DND-41 (cell line): ENCODE measurements at regions not wholly inside any gene's neighbourhood (a gene's known extent, or its start where the extent isn't known, plus 50 kb on each side); places are given as distances from the start of the nearest gene placed in this dataset.

Source experiments
- ATAC-seq: fragments of 200-7000 bp; cut with Tn5 transposase; 3 replicates; pipeline ENCODE4 v1.9.1; 2021; ENCODE audit warnings: low read depth; ENCODE audit not compliant: insufficient read depth
- DNase-seq: peaks from one replicate; pipeline ENCODE4 v3.0.0-alpha.2; 2020
- H2AFZ ChIP-seq: 2 replicates; pipeline ENCODE4 v1.6.0; 2012; ENCODE audit warnings: low read depth, low read length
- H3K27ac ChIP-seq: 2 replicates; pipeline ENCODE4 v1.5.1; 2012; ENCODE audit warnings: low read length, inconsistent platforms
- H3K27me3 ChIP-seq: fragments of 200-600 bp; sonication (generic); 2 replicates; pipeline ENCODE4 v1.6.0; 2012; ENCODE audit warnings: low read length, mild to moderate bottlenecking, inconsistent platforms; ENCODE audit not compliant: insufficient read depth, poor library complexity
- H3K36me3 ChIP-seq: 2 replicates; pipeline ENCODE4 v1.5.1; 2012; ENCODE audit warnings: low read length, inconsistent platforms; ENCODE audit not compliant: insufficient read depth
- H3K4me1 ChIP-seq: 2 replicates; pipeline ENCODE4 v1.5.1; 2012; ENCODE audit warnings: mild to moderate bottlenecking, low read length; ENCODE audit not compliant: insufficient read depth
- H3K4me2 ChIP-seq: 2 replicates; pipeline ENCODE4 v1.6.0; 2012; ENCODE audit warnings: mild to moderate bottlenecking, moderate library complexity, low read length, inconsistent platforms; ENCODE audit not compliant: insufficient read depth
- H3K4me3 ChIP-seq, 2 experiments: fragments of 200-600 bp in 1 of 2; shearing (Covaris generic) in 1 of 2; 2 replicates each; pipeline ENCODE4 v1.5.1; 2012 to 2016; ENCODE audit warnings: inconsistent platforms in 2 of 2, low read length in 2 of 2, mild to moderate bottlenecking in 2 of 2, low read depth in 1 of 2, moderate library complexity in 1 of 2
- H3K79me2 ChIP-seq: 2 replicates; pipeline ENCODE4 v1.6.0; 2012; ENCODE audit warnings: low read length, inconsistent platforms; ENCODE audit not compliant: insufficient read depth
- H3K9ac ChIP-seq: 2 replicates; pipeline ENCODE4 v1.6.0; 2012; ENCODE audit warnings: low read depth, mild to moderate bottlenecking, inconsistent platforms, low read length, moderate library complexity
- H3K9me3 ChIP-seq: 2 replicates; pipeline ENCODE4 v1.5.1; 2012; ENCODE audit warnings: low read length, moderate library complexity, mild to moderate bottlenecking, inconsistent platforms; ENCODE audit not compliant: insufficient read depth, severe bottlenecking
- H4K20me1 ChIP-seq: 2 replicates; pipeline ENCODE4 v1.6.0; 2012; ENCODE audit warnings: low read length; ENCODE audit not compliant: insufficient read depth
- CTCF ChIP-seq: IDR thresholded peaks from 2 replicates; pipeline ENCODE4 v1.5.1; 2012; ENCODE audit warnings: borderline replicate concordance, low read length, moderate library complexity, mild to moderate bottlenecking; ENCODE audit not compliant: poor library complexity, severe bottlenecking; ENCODE audit errors: extremely low read depth
- EZH2 ChIP-seq: IDR thresholded peaks from 3 replicates; pipeline ENCODE4 v1.6.1; 2012; ENCODE audit warnings: borderline replicate concordance, low read depth, mild to moderate bottlenecking, moderate library complexity, low read length, inconsistent platforms; ENCODE audit not compliant: severe bottlenecking

- H3K4me1 ChIP-seq, result no peaks in the 10 kb centered on the region
- no peak overlapping the region for H2AFZ ChIP-seq
- no peak overlapping the region for H3K4me3 ChIP-seq
- no peaks in the 10 kb centered on the region for H4K20me1 ChIP-seq
- peaks cover 5% of the 10 kb centered on the region for H3K27me3 ChIP-seq
- no peak for DNase-seq
- ATAC-seq, result no peak
- H3K36me3 ChIP-seq, result no peaks in the 10 kb centered on the region
- TF ChIP-seq CTCF, result no peak
- no peak for TF ChIP-seq EZH2
- H3K4me2 ChIP-seq, result no peak overlapping the region
- H3K9ac ChIP-seq, result no peak overlapping the region
- H3K79me2 ChIP-seq, result no peaks in the 10 kb centered on the region
- H3K9me3 ChIP-seq, result no peaks in the 10 kb centered on the region
- H3K27ac ChIP-seq, result no peak overlapping the region
These were observed 219.0 kb upstream of the ZMIZ1 start for GRCh38 chr10:78849731-78850130.

- Histone ChIP-seq H3K27ac (no peak overlapping the region), H3K4me3 (no peak overlapping the region), H3K36me3 (no peaks in the 10 kb centered on the region), H3K4me2 (no peak overlapping the region), H2AFZ (no peak overlapping the region), H3K9ac (no peak overlapping the region), H3K27me3 (peaks cover 5% of the 10 kb centered on the region), H4K20me1 (no peaks in the 10 kb centered on the region), H3K4me1 (no peaks in the 10 kb centered on the region), H3K79me2 (no peaks in the 10 kb centered on the region), H3K9me3 (no peaks in the 10 kb centered on the region)
- no peak for TF ChIP-seq EZH2
- no peak for TF ChIP-seq CTCF
- ATAC-seq (no peak), DNase-seq (no peak)
These were observed 217.9 kb upstream of the ZMIZ1 start for GRCh38 chr10:78850644-78851435.

GRCh38 chr10:78851647-78852046 lies 217.1 kb upstream of the ZMIZ1 start:
- ATAC-seq (no peak), DNase-seq (no peak)

More at GRCh38 chr10:78851647-78852046, 217.1 kb upstream of the ZMIZ1 start:
- no peaks in the 10 kb centered on the region for H3K4me1 ChIP-seq
- no peaks in the 10 kb centered on the region for H3K79me2 ChIP-seq
- H3K9ac ChIP-seq, result no peak overlapping the region
- no peak overlapping the region for H2AFZ ChIP-seq
- H3K27ac ChIP-seq, result no peak overlapping the region
- no peaks in the 10 kb centered on the region for H3K9me3 ChIP-seq
- H3K4me2 ChIP-seq, result no peak overlapping the region
- H3K27me3 ChIP-seq, result peaks cover 5% of the 10 kb centered on the region
- H3K36me3 ChIP-seq, result no peaks in the 10 kb centered on the region
- H3K4me3 ChIP-seq, result no peak overlapping the region
- TF ChIP-seq CTCF, result no peak
- no peaks in the 10 kb centered on the region for H4K20me1 ChIP-seq
